GM19035 (cell line): ENCODE measurements at regions not wholly inside any gene's neighbourhood (a gene's known extent, or its start where the extent isn't known, plus 50 kb on each side); places are given as distances from the start of the nearest gene placed in this dataset.
"Not testable (repeated sequence)": the region's sequence is repeated elsewhere in the genome, so short reads cannot be mapped to it uniquely, and the experiment has no call there.

ENCODE experiments used
- ATAC-seq: cut with Tn5 transposase; IDR thresholded peaks from one replicate; pipeline ENCODE4 v1.9.1; 2021; ENCODE audit not compliant: unreplicated experiment

DNA sequence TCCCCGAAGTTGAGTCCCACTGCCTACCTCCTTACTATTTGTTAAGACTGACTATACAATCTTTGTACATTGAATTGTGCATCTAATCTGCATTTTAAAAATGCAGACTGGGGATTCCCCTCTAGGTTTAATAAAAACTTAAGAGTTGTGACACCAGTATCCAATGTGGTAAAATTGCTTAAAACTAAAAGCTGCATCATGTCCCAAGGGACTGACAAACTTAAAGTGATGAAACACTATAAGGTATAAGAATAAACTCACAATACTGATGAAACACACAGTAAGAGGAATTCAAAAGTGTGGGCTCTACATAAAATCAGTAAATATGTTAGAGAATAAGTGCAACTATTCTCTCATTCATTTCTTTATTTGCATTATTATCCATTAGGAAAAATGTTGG, 1905.1 kb downstream of the MAT2B start:
- no peak for ATAC-seq

DNA sequence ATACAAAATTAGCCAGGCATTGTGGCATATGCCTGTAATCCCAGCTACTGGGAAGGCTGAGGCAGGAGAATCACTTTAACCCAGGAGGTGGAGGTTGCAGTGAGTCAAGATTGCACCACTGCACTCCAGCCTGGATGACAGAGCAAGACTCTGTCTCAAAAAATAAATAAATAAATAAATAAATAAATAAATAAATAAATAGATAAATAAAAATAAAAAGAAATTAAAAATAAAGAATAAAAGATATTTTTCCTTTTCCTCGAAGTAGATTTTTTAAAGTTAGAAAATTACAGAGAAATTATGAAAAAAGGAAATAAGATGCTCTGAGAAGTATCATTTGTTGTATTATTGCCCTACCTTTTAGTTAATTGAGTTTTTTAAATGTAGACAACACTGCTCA, 1906.1 kb downstream of the MAT2B start:
- not testable (repeated sequence) for ATAC-seq

GRCh38 chr5:165420493-165420892, 1915.1 kb downstream of the MAT2B start:
- ATAC-seq: no peak

DNA sequence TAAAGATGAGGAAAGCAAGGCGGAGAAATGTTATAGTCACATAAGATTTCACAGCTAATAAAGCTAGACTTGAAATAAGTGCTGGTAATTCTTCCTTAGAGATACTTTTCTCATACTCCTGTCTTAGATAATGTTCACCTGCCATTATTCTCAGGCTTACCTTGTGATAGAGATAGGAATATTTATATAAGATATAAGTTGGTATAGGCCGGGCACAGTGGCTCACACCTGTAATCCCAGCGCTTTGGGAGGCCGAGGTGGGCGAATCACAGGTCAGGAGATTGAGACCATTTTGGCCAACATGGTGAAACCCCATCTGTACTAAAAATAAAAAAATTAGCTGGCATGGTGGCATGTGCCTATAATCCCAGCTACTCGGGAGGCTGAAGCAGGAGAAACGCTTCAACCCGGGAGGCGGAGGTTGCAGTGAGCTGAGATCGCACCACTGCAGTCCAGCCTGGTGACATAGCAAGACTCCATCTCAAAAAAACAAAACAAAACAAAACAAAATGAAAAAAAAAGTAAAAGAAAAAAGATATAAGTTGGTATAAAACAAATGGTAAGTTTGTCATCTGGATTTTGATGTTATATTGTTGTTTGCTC, 1918.4 kb downstream of the MAT2B start:
- no peak for ATAC-seq

DNA sequence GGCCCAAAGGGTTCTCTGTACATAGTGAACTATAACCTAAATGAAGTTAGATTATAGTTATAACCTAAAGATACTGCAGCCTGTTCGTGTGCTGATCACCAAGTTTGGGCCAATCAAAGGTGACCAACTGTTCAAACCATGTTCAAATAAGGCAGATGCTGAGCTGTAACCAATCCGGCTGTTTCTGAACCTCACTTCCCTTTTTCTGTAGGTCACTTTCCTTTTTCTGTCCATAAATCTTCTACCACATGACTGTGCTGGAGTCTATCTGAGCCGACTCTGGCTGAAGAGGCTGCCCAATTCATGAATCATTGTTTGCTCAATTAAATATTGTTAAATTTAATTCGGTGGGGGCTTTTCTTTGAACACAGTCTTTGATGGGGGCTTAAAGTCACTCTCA, 1920.2 kb downstream of the MAT2B start:
- ATAC-seq: no peak

GRCh38 chr5:165448753-165449152, 1943.3 kb downstream of the MAT2B start:
- ATAC-seq: no peak

- ATAC-seq: no peak
Observed at GRCh38 chr5:165457859-165458481, 1952.6 kb downstream of the MAT2B start.

DNA sequence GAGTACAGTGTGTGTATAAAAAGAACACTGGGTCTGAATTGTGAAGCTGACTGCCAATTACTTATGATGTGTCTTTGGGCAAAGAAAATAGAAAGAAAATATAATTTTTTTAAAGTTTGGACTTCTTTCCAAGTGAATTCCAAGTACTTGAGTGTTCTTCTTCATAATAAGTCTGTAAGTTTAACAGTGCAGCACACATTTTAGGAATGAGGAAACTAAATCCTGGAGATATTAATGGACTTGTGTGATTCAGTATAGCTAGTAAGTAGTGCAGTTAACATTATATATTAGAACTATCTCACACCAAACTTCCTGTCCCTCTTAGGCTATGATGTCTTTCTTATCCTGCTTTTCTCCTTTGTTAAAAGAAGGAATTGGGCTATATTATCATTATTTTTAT, 1953.8 kb downstream of the MAT2B start:
- no peak for ATAC-seq

- no peak for ATAC-seq
Observed at GRCh38 chr5:165460911-165461310, 1955.5 kb downstream of the MAT2B start.

GRCh38 chr5:165477546-165477945, 1972.1 kb downstream of the MAT2B start:
- ATAC-seq: no peak

GRCh38 chr5:165495829-165496380, 1990.5 kb downstream of the MAT2B start:
- no peak for ATAC-seq

GRCh38 chr5:165497707-165498106, 1992.3 kb downstream of the MAT2B start:
- ATAC-seq: no peak

- no peak for ATAC-seq
Observed at GRCh38 chr5:165502893-165503691, 1997.7 kb downstream of the MAT2B start.

GRCh38 chr5:165504674-165505073, 1999.3 kb downstream of the MAT2B start:
- ATAC-seq: no peak

DNA sequence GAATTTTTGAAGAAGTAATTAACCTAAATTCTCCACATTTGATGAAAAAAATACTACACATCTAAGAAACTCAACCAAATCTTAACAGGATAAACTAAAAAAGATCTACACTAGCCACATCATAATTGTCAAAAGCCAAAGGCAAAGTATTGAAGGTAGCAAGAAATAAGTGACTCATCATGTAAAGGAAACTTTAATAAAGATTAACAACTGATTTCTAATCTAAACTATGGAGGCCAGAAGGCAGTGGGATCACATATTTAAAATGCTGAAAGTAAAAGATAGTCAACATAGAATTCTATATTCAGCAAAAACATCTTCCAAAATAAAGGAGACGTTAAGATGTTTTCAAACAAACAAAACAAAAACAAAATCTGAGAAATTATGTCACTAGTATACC, 2002.9 kb downstream of the MAT2B start:
- no peak for ATAC-seq

DNA sequence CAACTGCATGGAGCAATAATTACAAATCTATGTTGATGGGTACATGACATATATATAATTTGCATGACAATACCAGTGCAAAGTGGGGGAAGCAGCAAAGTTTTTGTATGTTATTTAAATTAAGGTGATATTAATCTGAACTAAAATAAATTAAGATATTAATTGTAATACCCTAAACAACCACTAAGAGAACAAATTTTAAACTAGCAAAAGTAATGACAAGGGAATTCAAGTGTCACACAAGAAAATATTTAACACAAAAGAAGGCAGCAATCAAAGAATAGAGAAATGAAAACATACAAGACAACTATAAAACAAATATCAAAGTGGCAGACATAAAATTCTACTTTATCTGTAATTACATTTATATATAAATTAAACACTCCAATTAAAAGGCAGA, 2003.4 kb downstream of the MAT2B start:
- ATAC-seq: no peak

DNA sequence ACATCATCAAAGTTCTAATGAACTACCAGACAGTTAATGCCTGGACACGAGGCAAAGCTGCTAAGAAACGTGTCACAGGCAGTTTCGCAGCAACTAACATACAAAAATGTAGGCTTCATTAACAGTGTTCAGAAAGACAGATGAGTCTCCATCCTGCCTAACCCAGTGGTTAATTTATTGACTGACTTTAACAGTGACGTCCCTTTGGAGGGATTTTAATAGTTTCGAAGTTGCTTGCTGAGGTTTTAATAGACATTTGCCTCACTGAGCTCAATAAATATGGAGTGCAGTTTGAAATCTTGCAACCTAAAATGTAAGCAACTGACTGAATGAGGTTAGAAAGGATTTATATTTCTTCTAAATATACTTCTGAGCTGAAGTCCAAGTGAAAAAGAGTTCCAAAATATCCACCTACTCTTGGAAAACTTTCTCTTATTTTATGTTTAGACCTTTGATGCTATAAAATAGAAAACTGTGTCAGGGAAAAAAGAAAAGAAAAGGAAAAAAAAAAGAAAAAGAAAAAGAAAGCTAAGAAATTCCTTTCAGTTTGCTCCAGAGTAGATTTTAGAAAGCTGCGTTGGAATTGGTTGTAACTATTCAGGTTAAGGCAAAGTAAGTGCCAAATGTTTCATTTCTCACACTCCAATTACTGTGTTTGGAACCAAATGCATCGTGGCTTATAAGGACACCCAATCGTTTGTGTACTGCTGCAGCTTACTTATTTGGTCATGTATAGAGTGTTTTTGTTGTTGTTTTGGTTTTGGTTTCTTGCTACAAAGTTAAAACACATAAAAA, 2016.6 kb downstream of the MAT2B start:
- ATAC-seq: no peak

DNA sequence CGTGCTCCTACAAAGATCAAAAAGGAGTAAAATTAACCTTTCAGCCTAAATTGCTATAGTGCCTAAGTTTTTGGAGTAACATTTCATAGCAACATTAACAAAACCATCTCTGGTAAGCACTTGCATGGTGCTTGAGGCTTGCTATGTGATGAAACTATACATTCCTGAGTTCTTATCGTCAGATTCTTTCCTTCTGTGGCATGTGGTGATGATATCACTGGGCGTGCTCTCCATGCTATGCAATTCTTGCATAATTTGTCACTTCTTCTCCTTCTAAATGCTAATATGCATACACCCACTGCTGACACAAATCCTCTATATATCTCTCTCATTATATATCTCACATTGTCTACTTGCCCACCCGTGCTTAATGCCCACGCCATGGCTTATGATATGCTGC, 2019.9 kb downstream of the MAT2B start:
- ATAC-seq: no peak

- ATAC-seq: no peak
Observed at GRCh38 chr5:165526357-165526756, 2020.9 kb downstream of the MAT2B start.

DNA sequence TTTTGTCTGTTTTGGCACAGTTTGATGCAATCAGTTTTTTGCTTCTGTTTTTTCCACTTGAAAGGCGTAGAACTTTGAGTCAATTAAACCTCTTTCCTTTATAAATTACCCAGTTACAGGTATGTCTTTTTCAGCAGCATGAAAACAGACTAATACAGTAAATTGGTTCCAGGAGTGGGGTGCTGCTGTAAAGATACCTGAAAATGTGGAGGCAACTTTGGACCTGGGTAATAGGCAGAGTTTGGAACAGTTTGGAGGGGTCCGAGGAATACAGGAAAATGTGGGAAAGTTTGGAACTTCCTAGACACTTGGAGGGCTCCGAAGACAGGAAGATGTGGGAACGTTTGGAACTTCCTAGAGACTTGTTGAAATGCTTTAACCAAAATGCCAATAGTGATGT, 2022.2 kb downstream of the MAT2B start:
- no peak for ATAC-seq

DNA sequence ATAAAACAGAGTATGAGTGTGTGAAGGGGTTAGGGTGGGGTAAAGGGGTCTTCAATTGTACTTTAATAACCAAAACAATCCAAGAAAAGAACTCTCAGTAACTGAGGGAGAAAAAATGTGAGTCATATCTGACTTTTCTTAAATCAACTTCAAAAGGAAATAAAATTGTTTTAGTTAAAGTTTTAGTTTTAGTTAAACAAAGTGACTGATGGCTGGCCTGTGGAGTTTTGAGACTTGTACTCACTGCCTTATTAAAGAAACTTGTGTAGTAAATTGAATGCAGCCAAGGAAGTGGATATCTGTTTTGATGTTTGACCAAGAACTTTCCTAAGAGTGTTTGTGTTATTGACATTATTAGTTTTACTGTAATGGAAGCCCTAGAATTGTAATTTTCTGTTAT, 2032.6 kb downstream of the MAT2B start:
- ATAC-seq: no peak
